Peyer's patch (tissue), 4 donors: ENCODE measurements at regions not wholly inside any gene's neighbourhood (a gene's known extent, or its start where the extent isn't known, plus 50 kb on each side); places are given as distances from the start of the nearest gene placed in this dataset.

Experiments used
- DNase-seq, 3 donors: peaks; one replicate each; pipeline ENCODE4 v3.0.0-alpha.2; 2017 to 2019
- H3K27ac ChIP-seq, 4 donors: fragments of 200-600 bp; sonication (generic); one replicate each; pipeline ENCODE4 v1.5.1; 2016 to 2019
- H3K27me3 ChIP-seq, 2 donors: fragments of 200-600 bp; sonication (generic); one replicate each; pipeline ENCODE4 v1.5.1; 2019
- H3K36me3 ChIP-seq, 3 donors: fragments of 200-600 bp; sonication (generic); one replicate each; pipeline ENCODE4 v1.5.1; 2016 to 2019
- H3K4me1 ChIP-seq, 4 donors: fragments of 200-600 bp; sonication (generic); one replicate each; pipeline ENCODE4 v1.5.1; 2016 to 2019
- H3K4me3 ChIP-seq, 4 donors: fragments of 200-600 bp; sonication (generic); 1 replicate in 3 of 4; 2 replicates in 1 of 4; pipeline ENCODE4 v1.5.1; 2016 to 2019; ENCODE audit warnings: mild to moderate bottlenecking in 1 of 4
- H3K9me3 ChIP-seq, 4 donors: fragments of 200-600 bp; sonication (generic); one replicate each; pipeline ENCODE4 v1.5.1; 2016 to 2019; ENCODE audit warnings: mild to moderate bottlenecking in 1 of 4
- CTCF ChIP-seq, 6 experiments: fragments of 450-650 bp in 4 of 6; fragments of 200-600 bp in 2 of 6; sonication (generic) in 1 of 6; IDR thresholded peaks; one replicate each; pipeline ENCODE4 v1.5.1; 2017 to 2019; ENCODE audit warnings: antibody characterized with exemption in 6 of 6, mild to moderate bottlenecking in 3 of 6, moderate library complexity in 1 of 6
- POLR2A ChIP-seq, 2 donors: fragments of 450-650 bp; IDR thresholded peaks; one replicate each; pipeline ENCODE4 v1.5.1; 2017; ENCODE audit warnings: antibody characterized with exemption in 2 of 2, mild to moderate bottlenecking in 2 of 2, moderate library complexity in 2 of 2

GRCh38 chr22:47257566-47257965 is 495.1 kb downstream of the TBC1D22A start:
- Histone ChIP-seq H3K36me3 (no peaks in the 10 kb centered on the region), H3K4me3 (no peak overlapping the region), H3K9me3 (no peaks in the 10 kb centered on the region), H3K4me1 (no peaks in the 10 kb centered on the region), H3K27me3 (no peaks in the 10 kb centered on the region), H3K27ac (no peak overlapping the region)
- DNase-seq: no peak
- no peak for TF ChIP-seq POLR2A (IDR thresholded peaks at IDR 0.05)
- no peak for TF ChIP-seq CTCF (IDR thresholded peaks at IDR 0.05)

GRCh38 chr22:47251911-47252310 is 489.5 kb downstream of the TBC1D22A start:
- Histone ChIP-seq H3K36me3 (no peaks in the 10 kb centered on the region), H3K4me1 (no peaks in the 10 kb centered on the region), H3K4me3 (no peak overlapping the region), H3K27me3 (no peaks in the 10 kb centered on the region), H3K27ac (no peak overlapping the region), H3K9me3 (no peaks in the 10 kb centered on the region)
- peak in 1 of 3 donors; percentile 9 for DNase-seq
- TF ChIP-seq POLR2A (IDR thresholded peaks at IDR 0.05): no peak
- no peak for TF ChIP-seq CTCF (IDR thresholded peaks at IDR 0.05)

- H3K9me3 ChIP-seq: no peaks in the 10 kb centered on the region
- no peaks in the 10 kb centered on the region for H3K36me3 ChIP-seq
- H3K4me1 ChIP-seq: no peaks in the 10 kb centered on the region
- H3K27me3 ChIP-seq: no peaks in the 10 kb centered on the region
- no peak for DNase-seq
- no peak overlapping the region for H3K27ac ChIP-seq
- H3K4me3 ChIP-seq: no peak overlapping the region
- TF ChIP-seq POLR2A (IDR thresholded peaks at IDR 0.05) (no peak), CTCF (IDR thresholded peaks at IDR 0.05) (no peak)
These were observed 488.7 kb downstream of the TBC1D22A start for GRCh38 chr22:47250995-47251765.

- Histone ChIP-seq H3K4me3 (no peak overlapping the region), H3K4me1 (no peaks in the 10 kb centered on the region), H3K27ac (no peak overlapping the region), H3K36me3 (no peaks in the 10 kb centered on the region), H3K27me3 (no peaks in the 10 kb centered on the region), H3K9me3 (no peaks in the 10 kb centered on the region)
- DNase-seq: no peak
- TF ChIP-seq POLR2A (IDR thresholded peaks at IDR 0.05) (no peak), CTCF (IDR thresholded peaks at IDR 0.05) (no peak)
These were observed 487.0 kb downstream of the TBC1D22A start for GRCh38 chr22:47249370-47249928.

GRCh38 chr22:47248925-47249324 is 486.5 kb downstream of the TBC1D22A start:
- H3K4me1 ChIP-seq: no peaks in the 10 kb centered on the region
- H3K36me3 ChIP-seq: no peaks in the 10 kb centered on the region
- H3K27me3 ChIP-seq: no peaks in the 10 kb centered on the region
- H3K27ac ChIP-seq: no peak overlapping the region
- DNase-seq: peak in 1 of 3 donors; percentile 1
- H3K4me3 ChIP-seq: no peak overlapping the region
- no peak for TF ChIP-seq CTCF (IDR thresholded peaks at IDR 0.05)
- no peak for TF ChIP-seq POLR2A (IDR thresholded peaks at IDR 0.05)
- H3K9me3 ChIP-seq: no peaks in the 10 kb centered on the region
